Esophagus squamous epithelium (tissue), 4 donors: ENCODE measurements at regions not wholly inside any gene's neighbourhood (a gene's known extent, or its start where the extent isn't known, plus 50 kb on each side); places are given as distances from the start of the nearest gene placed in this dataset.

Experiments used
- CTCF ChIP-seq, 6 experiments: fragments of 450-650 bp in 4 of 6; fragments of 200-600 bp in 2 of 6; sonication (generic) in 2 of 6; IDR thresholded peaks; one replicate each; pipeline ENCODE4 v1.5.1; 2016 to 2019; ENCODE audit warnings: antibody characterized with exemption in 6 of 6, mild to moderate bottlenecking in 4 of 6, moderate library complexity in 4 of 6
- POLR2A ChIP-seq, 4 donors: fragments of 450-650 bp; IDR thresholded peaks; one replicate each; pipeline ENCODE4 v1.6.1; 2017; ENCODE audit warnings: antibody characterized with exemption in 4 of 4, mild to moderate bottlenecking in 4 of 4, moderate library complexity in 3 of 4

- TF ChIP-seq CTCF (IDR thresholded peaks at IDR 0.05) (no peak), POLR2A (IDR thresholded peaks at IDR 0.05) (no peak)
Measured at GRCh38 chr5:85951707-85952210, 666.0 kb upstream of the COX7C start.
